Peyer's patch (tissue), 4 donors: ENCODE measurements at regions not wholly inside any gene's neighbourhood (a gene's known extent, or its start where the extent isn't known, plus 50 kb on each side); places are given as distances from the start of the nearest gene placed in this dataset.

Source experiments
- POLR2A ChIP-seq, 2 donors: fragments of 450-650 bp; IDR thresholded peaks; one replicate each; pipeline ENCODE4 v1.5.1; 2017; ENCODE audit warnings: antibody characterized with exemption in 2 of 2, mild to moderate bottlenecking in 2 of 2, moderate library complexity in 2 of 2
- TF ChIP-seq, protein P1 (sequence below), 6 experiments: fragments of 450-650 bp in 4 of 6; fragments of 200-600 bp in 2 of 6; sonication (generic) in 1 of 6; IDR thresholded peaks; one replicate each; pipeline ENCODE4 v1.5.1; 2017 to 2019; ENCODE audit warnings: antibody characterized with exemption in 6 of 6, mild to moderate bottlenecking in 3 of 6, moderate library complexity in 1 of 6

DNA sequence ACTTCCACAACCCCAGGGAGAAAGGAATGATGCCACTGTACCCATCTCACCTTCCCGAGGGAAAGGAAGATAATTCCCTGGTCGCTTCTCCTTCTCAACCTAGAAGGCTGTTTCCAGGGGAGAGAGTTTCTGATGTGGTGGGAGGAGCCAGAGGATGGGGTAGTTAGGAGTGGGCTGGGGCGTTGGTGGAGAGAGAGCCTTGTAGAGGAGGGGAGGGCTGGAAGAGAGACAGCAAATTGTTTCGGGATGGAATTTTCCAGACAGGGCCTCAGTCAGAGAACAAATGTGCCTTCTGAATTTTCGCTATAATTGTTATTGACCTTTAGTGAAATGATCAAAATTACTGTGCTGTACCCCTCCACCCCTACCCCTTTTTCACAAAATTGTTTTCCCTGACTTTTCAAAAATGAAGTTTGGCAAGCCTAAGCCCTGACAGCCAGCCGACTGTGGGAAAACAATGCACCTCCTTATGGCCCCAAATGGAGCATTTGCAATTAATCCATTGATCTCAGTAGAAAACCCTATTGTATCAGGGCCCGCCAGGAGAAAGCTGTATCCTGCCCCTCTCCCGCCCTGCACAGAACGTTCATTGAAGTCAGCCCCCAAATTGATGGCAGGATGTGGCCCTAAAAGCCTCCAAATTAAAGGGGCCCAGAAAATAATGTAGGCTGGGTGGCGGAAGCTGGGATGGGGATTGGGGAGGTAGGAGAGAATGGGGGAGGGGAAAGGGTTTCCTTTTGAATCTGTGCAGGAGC, 69.1 kb upstream of the JUN start:
- TF ChIP-seq, protein P1, sequence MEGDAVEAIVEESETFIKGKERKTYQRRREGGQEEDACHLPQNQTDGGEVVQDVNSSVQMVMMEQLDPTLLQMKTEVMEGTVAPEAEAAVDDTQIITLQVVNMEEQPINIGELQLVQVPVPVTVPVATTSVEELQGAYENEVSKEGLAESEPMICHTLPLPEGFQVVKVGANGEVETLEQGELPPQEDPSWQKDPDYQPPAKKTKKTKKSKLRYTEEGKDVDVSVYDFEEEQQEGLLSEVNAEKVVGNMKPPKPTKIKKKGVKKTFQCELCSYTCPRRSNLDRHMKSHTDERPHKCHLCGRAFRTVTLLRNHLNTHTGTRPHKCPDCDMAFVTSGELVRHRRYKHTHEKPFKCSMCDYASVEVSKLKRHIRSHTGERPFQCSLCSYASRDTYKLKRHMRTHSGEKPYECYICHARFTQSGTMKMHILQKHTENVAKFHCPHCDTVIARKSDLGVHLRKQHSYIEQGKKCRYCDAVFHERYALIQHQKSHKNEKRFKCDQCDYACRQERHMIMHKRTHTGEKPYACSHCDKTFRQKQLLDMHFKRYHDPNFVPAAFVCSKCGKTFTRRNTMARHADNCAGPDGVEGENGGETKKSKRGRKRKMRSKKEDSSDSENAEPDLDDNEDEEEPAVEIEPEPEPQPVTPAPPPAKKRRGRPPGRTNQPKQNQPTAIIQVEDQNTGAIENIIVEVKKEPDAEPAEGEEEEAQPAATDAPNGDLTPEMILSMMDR (IDR thresholded peaks at IDR 0.05) = no peak
- TF ChIP-seq POLR2A (IDR thresholded peaks at IDR 0.05) = no peak
